Ishikawa (cell line): ENCODE measurements at regions not wholly inside any gene's neighbourhood (a gene's known extent, or its start where the extent isn't known, plus 50 kb on each side); places are given as distances from the start of the nearest gene placed in this dataset.

ENCODE experiments used
- EGR1 ChIP-seq: IDR thresholded peaks from 2 replicates; pipeline ENCODE4 v1.6.1; 2012
- YY1 ChIP-seq: IDR thresholded peaks from 2 replicates; pipeline ENCODE4 v1.6.1; 2012; ENCODE audit warnings: low read depth
- TF ChIP-seq, protein P1 (sequence below): IDR thresholded peaks from 2 replicates; pipeline ENCODE4 v1.6.1; 2012
- TF ChIP-seq, protein P2 (sequence below): IDR thresholded peaks from 2 replicates; pipeline ENCODE4 v1.6.1; 2012

GRCh38 chr5:68126886-68127285, 88.7 kb upstream of the PIK3R1 start:
- TF ChIP-seq, protein P1, sequence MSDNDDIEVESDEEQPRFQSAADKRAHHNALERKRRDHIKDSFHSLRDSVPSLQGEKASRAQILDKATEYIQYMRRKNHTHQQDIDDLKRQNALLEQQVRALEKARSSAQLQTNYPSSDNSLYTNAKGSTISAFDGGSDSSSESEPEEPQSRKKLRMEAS = no peak
- TF ChIP-seq YY1 (no peak), EGR1 (no peak)
- TF ChIP-seq, protein P2, sequence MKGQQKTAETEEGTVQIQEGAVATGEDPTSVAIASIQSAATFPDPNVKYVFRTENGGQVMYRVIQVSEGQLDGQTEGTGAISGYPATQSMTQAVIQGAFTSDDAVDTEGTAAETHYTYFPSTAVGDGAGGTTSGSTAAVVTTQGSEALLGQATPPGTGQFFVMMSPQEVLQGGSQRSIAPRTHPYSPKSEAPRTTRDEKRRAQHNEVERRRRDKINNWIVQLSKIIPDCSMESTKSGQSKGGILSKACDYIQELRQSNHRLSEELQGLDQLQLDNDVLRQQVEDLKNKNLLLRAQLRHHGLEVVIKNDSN = no peak
